ENCODE measurements at regions not wholly inside any gene's neighbourhood (a gene's known extent, or its start where the extent isn't known, plus 50 kb on each side); places are given as distances from the start of the nearest gene placed in this dataset.

DNA sequence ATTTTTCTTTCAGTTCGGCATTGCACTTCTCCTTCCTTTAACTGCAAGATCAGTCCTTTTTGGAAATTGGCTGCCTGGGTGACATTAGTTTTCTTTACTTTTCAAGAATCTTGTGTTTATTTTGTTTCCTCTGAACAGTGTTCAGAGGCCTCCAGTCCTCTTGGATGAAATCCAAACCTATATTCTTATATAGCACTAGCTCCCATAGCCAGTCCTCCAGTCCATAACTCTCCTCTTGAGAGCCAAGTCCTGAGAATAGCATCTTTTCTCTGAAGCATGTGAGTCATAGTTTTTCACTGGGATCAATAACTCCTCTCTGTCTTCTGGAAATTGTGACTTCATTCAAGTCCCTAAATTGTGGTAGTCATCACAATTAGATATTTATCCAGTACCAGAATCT is 357.5 kb downstream of the RAPGEF2 start:
- TF ChIP-seq, protein P1, sequence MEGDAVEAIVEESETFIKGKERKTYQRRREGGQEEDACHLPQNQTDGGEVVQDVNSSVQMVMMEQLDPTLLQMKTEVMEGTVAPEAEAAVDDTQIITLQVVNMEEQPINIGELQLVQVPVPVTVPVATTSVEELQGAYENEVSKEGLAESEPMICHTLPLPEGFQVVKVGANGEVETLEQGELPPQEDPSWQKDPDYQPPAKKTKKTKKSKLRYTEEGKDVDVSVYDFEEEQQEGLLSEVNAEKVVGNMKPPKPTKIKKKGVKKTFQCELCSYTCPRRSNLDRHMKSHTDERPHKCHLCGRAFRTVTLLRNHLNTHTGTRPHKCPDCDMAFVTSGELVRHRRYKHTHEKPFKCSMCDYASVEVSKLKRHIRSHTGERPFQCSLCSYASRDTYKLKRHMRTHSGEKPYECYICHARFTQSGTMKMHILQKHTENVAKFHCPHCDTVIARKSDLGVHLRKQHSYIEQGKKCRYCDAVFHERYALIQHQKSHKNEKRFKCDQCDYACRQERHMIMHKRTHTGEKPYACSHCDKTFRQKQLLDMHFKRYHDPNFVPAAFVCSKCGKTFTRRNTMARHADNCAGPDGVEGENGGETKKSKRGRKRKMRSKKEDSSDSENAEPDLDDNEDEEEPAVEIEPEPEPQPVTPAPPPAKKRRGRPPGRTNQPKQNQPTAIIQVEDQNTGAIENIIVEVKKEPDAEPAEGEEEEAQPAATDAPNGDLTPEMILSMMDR (IDR thresholded peaks at IDR 0.05) = no peak
- TF ChIP-seq, protein P2, sequence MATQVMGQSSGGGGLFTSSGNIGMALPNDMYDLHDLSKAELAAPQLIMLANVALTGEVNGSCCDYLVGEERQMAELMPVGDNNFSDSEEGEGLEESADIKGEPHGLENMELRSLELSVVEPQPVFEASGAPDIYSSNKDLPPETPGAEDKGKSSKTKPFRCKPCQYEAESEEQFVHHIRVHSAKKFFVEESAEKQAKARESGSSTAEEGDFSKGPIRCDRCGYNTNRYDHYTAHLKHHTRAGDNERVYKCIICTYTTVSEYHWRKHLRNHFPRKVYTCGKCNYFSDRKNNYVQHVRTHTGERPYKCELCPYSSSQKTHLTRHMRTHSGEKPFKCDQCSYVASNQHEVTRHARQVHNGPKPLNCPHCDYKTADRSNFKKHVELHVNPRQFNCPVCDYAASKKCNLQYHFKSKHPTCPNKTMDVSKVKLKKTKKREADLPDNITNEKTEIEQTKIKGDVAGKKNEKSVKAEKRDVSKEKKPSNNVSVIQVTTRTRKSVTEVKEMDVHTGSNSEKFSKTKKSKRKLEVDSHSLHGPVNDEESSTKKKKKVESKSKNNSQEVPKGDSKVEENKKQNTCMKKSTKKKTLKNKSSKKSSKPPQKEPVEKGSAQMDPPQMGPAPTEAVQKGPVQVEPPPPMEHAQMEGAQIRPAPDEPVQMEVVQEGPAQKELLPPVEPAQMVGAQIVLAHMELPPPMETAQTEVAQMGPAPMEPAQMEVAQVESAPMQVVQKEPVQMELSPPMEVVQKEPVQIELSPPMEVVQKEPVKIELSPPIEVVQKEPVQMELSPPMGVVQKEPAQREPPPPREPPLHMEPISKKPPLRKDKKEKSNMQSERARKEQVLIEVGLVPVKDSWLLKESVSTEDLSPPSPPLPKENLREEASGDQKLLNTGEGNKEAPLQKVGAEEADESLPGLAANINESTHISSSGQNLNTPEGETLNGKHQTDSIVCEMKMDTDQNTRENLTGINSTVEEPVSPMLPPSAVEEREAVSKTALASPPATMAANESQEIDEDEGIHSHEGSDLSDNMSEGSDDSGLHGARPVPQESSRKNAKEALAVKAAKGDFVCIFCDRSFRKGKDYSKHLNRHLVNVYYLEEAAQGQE (IDR thresholded peaks at IDR 0.05; ENCODE audit: insufficient read depth in 1 of 2, low read depth in 2 of 2, low read length in 1 of 2) = no peak

All from Panc1 (cell line).